Ovary (tissue), 3 donors: ENCODE measurements at regions not wholly inside any gene's neighbourhood (a gene's known extent, or its start where the extent isn't known, plus 50 kb on each side); places are given as distances from the start of the nearest gene placed in this dataset.

Experiments used
- POLR2A ChIP-seq: fragments of 450-650 bp; IDR thresholded peaks from one replicate; pipeline ENCODE4 v1.6.1; 2017; ENCODE audit warnings: antibody characterized with exemption, mild to moderate bottlenecking, moderate library complexity
- TF ChIP-seq, protein P1 (sequence below), 3 donors: fragments of 450-650 bp in 2 of 3; fragments of 200-600 bp in 1 of 3; IDR thresholded peaks; one replicate each; pipeline versions ENCODE4 v1.5.1 to v1.8.0; 2016 to 2022; ENCODE audit warnings: antibody characterized with exemption in 3 of 3, mild to moderate bottlenecking in 1 of 3
- donor health status: DM: no; HTN: no; CAD: no.

DNA sequence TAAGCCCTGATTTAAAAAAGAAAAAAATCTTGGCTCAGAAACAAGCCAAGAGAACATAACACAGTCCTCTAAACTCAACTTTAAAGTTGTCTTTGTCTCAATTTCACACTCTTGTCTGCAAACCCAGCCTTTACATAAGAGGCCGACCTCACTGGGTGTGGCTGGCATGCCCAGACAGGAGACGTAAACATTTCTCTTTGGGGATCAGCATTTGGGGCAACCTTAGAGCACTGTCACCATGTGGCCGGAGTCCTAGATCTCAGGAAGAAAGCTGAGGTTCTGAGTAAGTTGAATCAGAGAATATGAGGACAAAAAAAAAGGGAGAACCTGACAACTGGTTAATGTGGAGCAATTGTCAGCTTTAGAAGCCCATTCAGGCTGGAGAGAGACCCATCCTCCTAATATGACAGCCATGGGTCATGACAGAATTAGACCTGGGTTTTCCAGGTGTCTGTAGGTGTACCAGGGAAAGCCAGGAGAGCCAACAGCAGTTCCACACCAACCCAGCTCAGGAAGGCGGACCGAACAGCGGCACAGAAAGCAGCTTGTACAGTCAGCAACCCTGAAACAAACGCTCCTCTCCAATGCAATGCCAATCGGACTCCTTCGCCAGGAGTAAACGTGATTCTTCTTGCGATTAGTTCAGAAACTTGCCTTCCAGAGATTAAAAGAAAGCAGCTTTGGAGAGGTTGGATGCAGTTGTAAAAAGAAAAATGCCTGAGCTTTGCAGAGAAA is 97.9 kb upstream of the MAP3K1 start:
- TF ChIP-seq, protein P1, sequence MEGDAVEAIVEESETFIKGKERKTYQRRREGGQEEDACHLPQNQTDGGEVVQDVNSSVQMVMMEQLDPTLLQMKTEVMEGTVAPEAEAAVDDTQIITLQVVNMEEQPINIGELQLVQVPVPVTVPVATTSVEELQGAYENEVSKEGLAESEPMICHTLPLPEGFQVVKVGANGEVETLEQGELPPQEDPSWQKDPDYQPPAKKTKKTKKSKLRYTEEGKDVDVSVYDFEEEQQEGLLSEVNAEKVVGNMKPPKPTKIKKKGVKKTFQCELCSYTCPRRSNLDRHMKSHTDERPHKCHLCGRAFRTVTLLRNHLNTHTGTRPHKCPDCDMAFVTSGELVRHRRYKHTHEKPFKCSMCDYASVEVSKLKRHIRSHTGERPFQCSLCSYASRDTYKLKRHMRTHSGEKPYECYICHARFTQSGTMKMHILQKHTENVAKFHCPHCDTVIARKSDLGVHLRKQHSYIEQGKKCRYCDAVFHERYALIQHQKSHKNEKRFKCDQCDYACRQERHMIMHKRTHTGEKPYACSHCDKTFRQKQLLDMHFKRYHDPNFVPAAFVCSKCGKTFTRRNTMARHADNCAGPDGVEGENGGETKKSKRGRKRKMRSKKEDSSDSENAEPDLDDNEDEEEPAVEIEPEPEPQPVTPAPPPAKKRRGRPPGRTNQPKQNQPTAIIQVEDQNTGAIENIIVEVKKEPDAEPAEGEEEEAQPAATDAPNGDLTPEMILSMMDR (IDR thresholded peaks at IDR 0.05): no peak
- no peak for TF ChIP-seq POLR2A
